ENCODE measurements at regions not wholly inside any gene's neighbourhood (a gene's known extent, or its start where the extent isn't known, plus 50 kb on each side); places are given as distances from the start of the nearest gene placed in this dataset.
"Not testable (repeated sequence)": the region's sequence is repeated elsewhere in the genome, so short reads cannot be mapped to it uniquely, and the experiment has no call there.

DNA sequence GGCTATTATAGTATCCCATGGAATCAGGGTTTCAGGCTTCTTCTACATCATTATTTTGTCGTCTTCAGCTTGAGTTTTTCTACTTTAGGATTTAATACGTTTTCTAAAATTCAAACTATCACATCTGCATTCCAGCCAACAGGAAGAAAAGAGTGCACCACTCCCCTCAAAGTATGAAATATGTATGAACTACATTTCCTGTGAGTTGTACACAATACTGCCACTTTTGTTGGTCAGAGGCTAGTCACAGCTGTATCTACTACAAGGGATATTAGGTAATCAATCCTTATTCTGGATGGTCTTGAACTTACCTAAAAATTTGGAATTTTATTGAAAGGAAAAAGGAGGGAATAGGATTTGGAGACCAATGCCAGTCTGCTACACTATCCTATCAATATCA lies 235.6 kb upstream of the TBX18 start:
- peaks cover 0 to 1% (median 0%) of the 10 kb centered on the region in 3 donors for H3K27me3 Mint-ChIP-seq (ENCODE audit: low read depth in 3 of 3)

DNA sequence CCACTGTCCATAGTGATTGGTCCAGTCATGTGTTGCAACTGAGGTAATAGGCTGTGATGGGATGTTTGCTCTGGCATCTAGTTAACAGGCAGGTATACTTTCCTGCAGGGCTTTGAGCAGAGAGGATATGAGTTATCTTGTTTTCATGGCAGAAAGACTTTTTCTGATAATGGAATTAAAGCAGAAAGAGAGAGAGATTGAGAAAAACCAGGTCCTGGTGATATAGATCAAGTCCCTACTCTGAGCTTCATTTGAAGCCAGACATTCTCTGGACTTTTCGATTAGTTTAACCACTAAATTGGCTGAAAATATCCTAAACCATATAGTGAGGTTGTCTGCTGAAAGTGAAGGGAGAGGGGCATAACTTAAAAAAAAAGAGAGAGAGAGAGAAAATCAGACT lies 233.8 kb upstream of the TBX18 start:
- intact Hi-C loops (cut with micrococcal nuclease): no loop called here
- Histone ChIP-seq H4K20me1 (ENCODE audit: insufficient read depth, low read length) (no peaks in the 10 kb centered on the region), H3K36me3 (replicated peaks in 1 of 2; ENCODE audit: control insufficient read depth in 1 of 2, insufficient read depth in 2 of 2, low read length in 2 of 2) (no peaks in the 10 kb centered on the region), H3K4me1 (ENCODE audit: control insufficient read depth in 1 of 2, insufficient read depth in 2 of 2, low read length in 2 of 2) (no peaks in the 10 kb centered on the region), H3K9me3 (replicated peaks in 1 of 2; ENCODE audit: control insufficient read depth in 1 of 2, insufficient read depth in 1 of 2, low read length in 2 of 2) (no peaks in the 10 kb centered on the region), H3K9ac (ENCODE audit: insufficient read depth, low read length, poor library complexity, severe bottlenecking) (no peak overlapping the region), H3K79me2 (ENCODE audit: insufficient read depth, low read length) (no peaks in the 10 kb centered on the region), H2AFZ (ENCODE audit: insufficient read depth, low read depth, low read length, poor library complexity, severe bottlenecking) (no peak overlapping the region), H3K27me3 (ENCODE audit: control insufficient read depth in 2 of 2, insufficient read depth in 2 of 2, low read length in 2 of 2) (no peaks in the 10 kb centered on the region), H3K4me3 (replicated peaks in 1 of 3; ENCODE audit: low read depth in 2 of 3, low read length in 3 of 3) (no peak overlapping the region), H3K4me2 (replicated peaks; ENCODE audit: extremely low read depth, low read length, poor library complexity, severe bottlenecking) (no peak overlapping the region), H3K27ac (ENCODE audit: low read depth in 1 of 2, low read length in 2 of 2) (no peak overlapping the region)
- H3K27me3 Mint-ChIP-seq (ENCODE audit: low read depth in 3 of 3): peaks cover 0 to 1% (median 0%) of the 10 kb centered on the region in 3 donors
- H3K27ac Mint-ChIP-seq: no peak overlapping the region
- no peak overlapping the region for H3K4me3 Mint-ChIP-seq
- H3K36me3 Mint-ChIP-seq: no peaks in the 10 kb centered on the region
- H3K4me1 Mint-ChIP-seq: no peaks in the 10 kb centered on the region
- peaks cover 0 to 8% (median 0%) of the 10 kb centered on the region in 7 donors for H3K9me3 Mint-ChIP-seq
- no peak for DNase-seq
- no CpG with 5 or more reads among the region's 1 CpG for WGBS (ENCODE audit: insufficient coverage)
- TF ChIP-seq, protein P1, sequence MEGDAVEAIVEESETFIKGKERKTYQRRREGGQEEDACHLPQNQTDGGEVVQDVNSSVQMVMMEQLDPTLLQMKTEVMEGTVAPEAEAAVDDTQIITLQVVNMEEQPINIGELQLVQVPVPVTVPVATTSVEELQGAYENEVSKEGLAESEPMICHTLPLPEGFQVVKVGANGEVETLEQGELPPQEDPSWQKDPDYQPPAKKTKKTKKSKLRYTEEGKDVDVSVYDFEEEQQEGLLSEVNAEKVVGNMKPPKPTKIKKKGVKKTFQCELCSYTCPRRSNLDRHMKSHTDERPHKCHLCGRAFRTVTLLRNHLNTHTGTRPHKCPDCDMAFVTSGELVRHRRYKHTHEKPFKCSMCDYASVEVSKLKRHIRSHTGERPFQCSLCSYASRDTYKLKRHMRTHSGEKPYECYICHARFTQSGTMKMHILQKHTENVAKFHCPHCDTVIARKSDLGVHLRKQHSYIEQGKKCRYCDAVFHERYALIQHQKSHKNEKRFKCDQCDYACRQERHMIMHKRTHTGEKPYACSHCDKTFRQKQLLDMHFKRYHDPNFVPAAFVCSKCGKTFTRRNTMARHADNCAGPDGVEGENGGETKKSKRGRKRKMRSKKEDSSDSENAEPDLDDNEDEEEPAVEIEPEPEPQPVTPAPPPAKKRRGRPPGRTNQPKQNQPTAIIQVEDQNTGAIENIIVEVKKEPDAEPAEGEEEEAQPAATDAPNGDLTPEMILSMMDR (IDR thresholded peaks at IDR 0.05): no peak

More for the DNA sequence above, 235.6 kb upstream of the TBX18 start:
- no peaks in the 10 kb centered on the region for H3K4me1 Mint-ChIP-seq
- Histone ChIP-seq H3K27ac (ENCODE audit: low read depth in 1 of 2, low read length in 2 of 2) (no peak overlapping the region), H2AFZ (ENCODE audit: insufficient read depth, low read depth, low read length, poor library complexity, severe bottlenecking) (no peak overlapping the region), H3K9me3 (replicated peaks in 1 of 2; ENCODE audit: control insufficient read depth in 1 of 2, insufficient read depth in 1 of 2, low read length in 2 of 2) (no peaks in the 10 kb centered on the region), H3K27me3 (ENCODE audit: control insufficient read depth in 2 of 2, insufficient read depth in 2 of 2, low read length in 2 of 2) (no peaks in the 10 kb centered on the region), H3K9ac (ENCODE audit: insufficient read depth, low read length, poor library complexity, severe bottlenecking) (no peak overlapping the region), H4K20me1 (ENCODE audit: insufficient read depth, low read length) (no peaks in the 10 kb centered on the region), H3K4me3 (replicated peaks in 1 of 3; ENCODE audit: low read depth in 2 of 3, low read length in 3 of 3) (no peak overlapping the region), H3K36me3 (replicated peaks in 1 of 2; ENCODE audit: control insufficient read depth in 1 of 2, insufficient read depth in 2 of 2, low read length in 2 of 2) (no peaks in the 10 kb centered on the region), H3K4me2 (replicated peaks; ENCODE audit: extremely low read depth, low read length, poor library complexity, severe bottlenecking) (no peak overlapping the region), H3K79me2 (ENCODE audit: insufficient read depth, low read length) (no peaks in the 10 kb centered on the region), H3K4me1 (ENCODE audit: control insufficient read depth in 1 of 2, insufficient read depth in 2 of 2, low read length in 2 of 2) (no peaks in the 10 kb centered on the region)
- TF ChIP-seq, protein P1 (IDR thresholded peaks at IDR 0.05): no peak
- H3K9me3 Mint-ChIP-seq: peaks cover 0 to 2% (median 0%) of the 10 kb centered on the region in 7 donors
- intact Hi-C loops (cut with micrococcal nuclease): no loop called here
- DNase-seq: no peak
- no peak overlapping the region for H3K4me3 Mint-ChIP-seq
- no peaks in the 10 kb centered on the region for H3K36me3 Mint-ChIP-seq
- no peak overlapping the region for H3K27ac Mint-ChIP-seq
- no CpG with 5 or more reads among the region's 2 CpGs for WGBS (ENCODE audit: insufficient coverage)

DNA sequence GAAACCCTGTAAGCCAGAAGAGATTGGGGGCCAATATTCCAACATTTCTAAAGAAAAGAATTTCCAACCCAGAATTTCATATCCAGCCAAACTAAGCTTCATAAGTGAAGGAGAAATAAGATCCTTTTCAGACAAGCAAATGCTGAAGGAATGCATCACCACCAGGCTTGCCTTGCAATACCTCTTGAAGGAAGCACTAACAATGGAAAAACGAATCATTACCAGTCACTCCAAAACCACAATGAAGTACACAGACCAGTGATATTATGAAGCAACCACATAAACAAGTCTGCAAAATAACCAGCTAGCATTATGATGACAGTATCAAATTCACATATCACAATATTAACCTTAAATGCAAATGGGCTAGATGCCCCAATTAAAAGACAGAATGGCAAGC lies 224.4 kb upstream of the TBX18 start:
- peaks cover 8 to 16% of the 10 kb centered on the region in 2 donors for H3K9me3 ChIP-seq (replicated peaks in 1 of 2; ENCODE audit: control insufficient read depth in 1 of 2, insufficient read depth in 1 of 2, low read length in 2 of 2)
- H3K79me2 ChIP-seq (ENCODE audit: insufficient read depth, low read length); H3K27ac ChIP-seq (ENCODE audit: low read depth in 1 of 2, low read length in 2 of 2); H3K4me3 ChIP-seq (replicated peaks in 1 of 3; ENCODE audit: low read depth in 2 of 3, low read length in 3 of 3); H3K36me3 Mint-ChIP-seq; H3K36me3 ChIP-seq (replicated peaks in 1 of 2; ENCODE audit: control insufficient read depth in 1 of 2, insufficient read depth in 2 of 2, low read length in 2 of 2); H3K27ac Mint-ChIP-seq; H3K4me1 ChIP-seq (ENCODE audit: control insufficient read depth in 1 of 2, insufficient read depth in 2 of 2, low read length in 2 of 2); H3K27me3 ChIP-seq (ENCODE audit: control insufficient read depth in 2 of 2, insufficient read depth in 2 of 2, low read length in 2 of 2); H2AFZ ChIP-seq (ENCODE audit: insufficient read depth, low read depth, low read length, poor library complexity, severe bottlenecking); H4K20me1 ChIP-seq (ENCODE audit: insufficient read depth, low read length); H3K27me3 Mint-ChIP-seq (ENCODE audit: low read depth in 3 of 3); intact Hi-C loops (cut with micrococcal nuclease); DNase-seq; H3K4me3 Mint-ChIP-seq; H3K4me1 Mint-ChIP-seq; H3K4me2 ChIP-seq (replicated peaks; ENCODE audit: extremely low read depth, low read length, poor library complexity, severe bottlenecking); H3K9ac ChIP-seq (ENCODE audit: insufficient read depth, low read length, poor library complexity, severe bottlenecking): not testable (repeated sequence)
- WGBS (ENCODE audit: insufficient coverage): 83% methylated on average over 1 of the region's 1 CpG
- H3K9me3 Mint-ChIP-seq: peaks cover 8 to 21% (median 12%) of the 10 kb centered on the region in 7 donors

Data from CD14-positive monocyte (primary cell).